HG02885 (cell line): ENCODE measurements at regions not wholly inside any gene's neighbourhood (a gene's known extent, or its start where the extent isn't known, plus 50 kb on each side); places are given as distances from the start of the nearest gene placed in this dataset.

ENCODE experiments used
- ATAC-seq: cut with Tn5 transposase; IDR thresholded peaks from one replicate; pipeline ENCODE4 v1.9.1; 2021; ENCODE audit warnings: mild to moderate bottlenecking; ENCODE audit not compliant: unreplicated experiment, poor library complexity

DNA sequence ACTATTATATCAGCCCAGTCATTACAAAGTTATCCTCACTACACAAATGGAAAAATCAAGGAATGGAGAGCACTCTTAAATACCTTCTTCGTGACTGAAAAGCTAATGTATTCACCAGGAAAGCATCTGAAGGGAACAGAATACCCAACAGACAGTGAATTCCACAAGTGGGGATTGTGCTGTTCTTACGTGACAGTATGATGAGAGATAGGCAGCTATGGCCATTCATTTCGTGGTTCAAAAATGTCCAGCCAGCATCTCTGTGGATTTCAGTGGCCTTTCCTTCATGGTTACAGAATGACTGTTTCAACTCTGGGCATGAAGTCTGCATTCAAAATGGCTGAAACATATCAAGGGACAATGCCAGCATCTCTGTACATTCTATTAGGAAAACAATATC lies 323.8 kb downstream of the PRELID2 start:
- no peak for ATAC-seq

- no peak for ATAC-seq
Measured at GRCh38 chr5:145510769-145511168, 324.4 kb downstream of the PRELID2 start.

GRCh38 chr5:145510324-145510723 lies 324.8 kb downstream of the PRELID2 start:
- ATAC-seq = no peak

DNA sequence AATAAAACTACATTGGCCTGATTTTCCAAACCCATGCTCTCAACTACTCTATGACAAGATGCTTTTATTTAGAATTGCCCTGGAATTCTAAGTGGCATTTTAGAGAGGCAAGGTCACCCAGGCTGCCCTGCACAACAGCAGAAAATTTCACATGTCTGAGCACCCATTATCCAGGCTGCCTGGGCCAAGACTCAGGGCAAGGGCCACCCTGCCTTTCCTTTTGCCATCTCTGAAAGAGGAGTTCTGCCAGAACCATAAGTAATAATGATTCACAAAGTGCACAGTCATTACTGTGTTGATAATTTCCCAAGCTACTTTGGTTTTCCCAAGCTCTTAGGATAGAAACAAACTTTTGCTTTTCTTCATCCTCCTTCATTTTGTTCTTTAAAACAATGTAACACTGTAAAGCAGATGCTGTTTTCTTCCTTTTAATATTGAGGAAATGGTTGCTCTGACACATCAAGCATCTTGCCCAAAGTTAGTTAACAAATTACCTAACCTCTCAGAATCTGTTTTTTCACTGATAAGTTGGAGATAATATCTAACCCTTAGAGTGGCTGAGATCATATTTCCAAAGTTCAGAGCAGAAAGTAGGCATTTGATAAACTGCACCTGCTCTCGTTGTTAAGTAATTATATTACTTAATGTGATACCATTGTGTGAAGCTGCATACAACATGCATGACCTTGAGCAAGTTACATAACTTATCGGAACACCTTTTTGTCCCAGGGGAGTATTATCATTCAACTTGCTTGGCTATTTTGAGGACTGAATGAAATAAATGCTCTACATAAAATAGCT lies 325.6 kb downstream of the PRELID2 start:
- ATAC-seq = no peak

DNA sequence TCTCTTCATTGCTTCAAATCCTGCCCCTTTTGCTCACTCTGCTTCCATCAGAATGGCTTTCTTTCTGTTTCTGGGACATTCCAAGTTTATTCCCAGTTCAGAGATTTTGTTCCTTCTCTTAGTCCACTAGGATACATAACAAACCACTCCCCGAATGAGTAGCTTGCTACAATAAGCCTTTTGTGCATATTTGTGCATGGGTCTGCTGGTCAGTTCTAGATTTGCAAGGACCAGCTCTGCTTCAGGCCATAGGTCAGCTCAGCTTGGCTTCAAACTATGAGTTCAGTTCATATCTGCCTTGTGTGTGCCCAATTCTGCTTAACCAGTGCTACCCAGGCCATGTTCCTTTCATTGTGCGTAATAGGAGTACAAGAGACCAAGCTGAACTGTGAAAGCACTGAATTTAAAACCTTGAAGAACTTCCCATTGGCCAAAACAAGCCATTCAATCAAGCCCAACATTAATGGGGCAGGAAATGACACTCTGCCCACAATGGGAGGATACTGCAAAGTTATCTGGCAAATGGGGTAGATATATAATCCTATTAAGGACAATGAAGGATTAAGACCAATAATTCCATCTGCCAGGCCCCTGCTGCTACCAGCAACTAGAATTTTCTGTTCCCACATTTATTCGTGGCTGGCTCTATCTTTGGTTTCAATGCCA lies 328.8 kb downstream of the PRELID2 start:
- no peak for ATAC-seq

- no peak for ATAC-seq
Measured at GRCh38 chr5:145502906-145503305, 332.2 kb downstream of the PRELID2 start.

- ATAC-seq = no peak
Measured at GRCh38 chr5:145500710-145501109, 334.4 kb downstream of the PRELID2 start.

DNA sequence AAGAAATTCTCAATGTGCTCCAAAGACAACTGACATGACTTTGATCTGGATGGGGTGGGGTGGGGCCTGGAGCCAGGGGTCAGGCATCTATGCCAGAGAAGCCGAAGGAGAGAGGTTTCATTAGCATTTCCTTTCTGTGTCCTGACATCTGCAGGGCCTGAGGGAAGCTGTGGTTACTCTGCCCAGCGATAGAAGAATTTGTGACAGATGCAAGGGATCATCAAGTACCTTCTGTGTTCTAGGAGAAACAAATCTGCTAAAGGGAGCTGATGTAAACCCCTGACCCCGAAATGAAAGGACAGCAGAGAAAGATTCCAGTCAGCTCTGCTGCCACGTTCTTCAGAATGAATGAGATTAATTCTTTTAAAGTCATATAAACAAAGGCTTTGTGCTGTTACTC lies 335.7 kb downstream of the PRELID2 start:
- no peak for ATAC-seq

DNA sequence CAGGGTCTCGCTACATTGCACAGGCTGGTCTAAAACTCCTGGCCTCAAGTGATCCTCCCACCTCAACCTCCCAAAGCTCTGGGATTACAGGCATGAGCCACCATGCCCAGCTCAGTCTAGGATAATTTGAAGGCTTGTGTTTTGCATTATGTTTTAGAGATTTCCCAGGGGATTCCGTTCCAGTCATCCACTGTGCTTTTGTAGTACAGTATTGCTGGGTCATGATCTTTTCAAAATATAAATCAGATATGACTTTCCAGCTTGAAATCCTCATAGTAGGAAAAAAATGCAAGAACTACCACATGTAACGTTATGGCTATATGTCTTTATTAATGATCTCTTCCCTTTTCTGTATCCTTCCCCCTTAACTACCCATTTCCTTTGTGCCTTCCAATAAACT lies 338.1 kb downstream of the PRELID2 start:
- ATAC-seq = no peak

DNA sequence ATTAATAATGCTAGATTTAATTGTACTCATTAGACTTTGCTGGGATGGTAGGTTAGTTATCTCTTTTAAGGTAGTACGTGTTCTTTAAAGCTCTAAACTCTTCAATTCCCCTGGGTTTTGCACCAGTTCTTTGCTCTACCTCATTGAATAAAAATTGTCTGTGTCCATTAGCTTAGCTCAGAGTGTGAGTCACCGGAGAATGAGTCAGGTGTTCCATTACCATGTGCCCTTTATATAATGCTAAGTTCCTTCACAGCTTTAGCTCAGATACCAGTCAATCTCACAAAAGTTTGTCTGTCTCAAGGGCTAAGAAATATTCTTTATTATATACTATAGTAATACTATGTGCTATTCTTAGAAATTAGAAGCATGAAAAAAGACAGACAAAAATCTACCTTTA lies 339.4 kb downstream of the PRELID2 start:
- no peak for ATAC-seq

- ATAC-seq = no peak
Measured at GRCh38 chr5:145495196-145495595, 339.9 kb downstream of the PRELID2 start.

DNA sequence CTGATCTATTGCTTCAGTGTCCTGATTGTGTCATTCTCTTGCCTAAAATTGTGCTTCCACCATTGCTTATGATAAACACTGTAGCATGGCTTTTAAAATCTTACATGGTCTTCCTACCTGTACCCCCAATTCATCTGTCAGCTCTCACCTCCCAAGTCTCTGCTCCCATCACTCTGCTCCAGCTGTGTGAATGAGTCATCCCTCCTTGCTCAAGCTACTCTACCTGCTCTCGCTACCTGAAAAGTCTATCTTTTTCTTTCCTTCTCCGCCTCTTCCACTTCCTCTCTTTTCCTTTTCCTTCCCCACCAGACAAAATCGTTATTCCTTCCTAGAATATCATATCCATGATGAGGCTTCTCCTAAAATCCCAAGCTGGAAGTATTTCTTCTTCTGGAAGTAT lies 341.7 kb downstream of the PRELID2 start:
- ATAC-seq = no peak

DNA sequence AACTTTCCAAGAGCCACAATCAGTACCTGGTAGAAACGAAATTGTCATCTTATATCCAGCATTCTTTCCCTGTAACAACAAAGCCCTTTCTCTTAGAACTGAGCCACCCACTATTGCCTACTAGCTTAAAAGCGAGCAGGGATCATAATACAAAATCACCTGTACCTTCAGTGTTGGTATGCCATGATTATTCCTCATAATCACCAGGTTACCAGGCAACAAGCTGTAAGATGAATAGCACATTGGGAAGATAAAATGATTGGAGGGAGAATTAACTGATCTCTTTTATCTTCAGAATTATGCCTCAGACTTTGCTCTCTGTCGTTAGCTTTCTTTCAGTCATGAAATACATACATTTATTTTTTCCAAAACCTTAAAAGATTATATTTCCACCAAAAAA lies 345.6 kb downstream of the PRELID2 start:
- no peak for ATAC-seq

- no peak for ATAC-seq
Measured at GRCh38 chr5:145484158-145484557, 351.0 kb downstream of the PRELID2 start.

GRCh38 chr5:145483212-145483611 lies 351.9 kb downstream of the PRELID2 start:
- ATAC-seq = no peak

GRCh38 chr5:145479857-145480256 lies 355.3 kb downstream of the PRELID2 start:
- ATAC-seq = no peak

- ATAC-seq = no peak
Measured at GRCh38 chr5:145479271-145479670, 355.9 kb downstream of the PRELID2 start.

DNA sequence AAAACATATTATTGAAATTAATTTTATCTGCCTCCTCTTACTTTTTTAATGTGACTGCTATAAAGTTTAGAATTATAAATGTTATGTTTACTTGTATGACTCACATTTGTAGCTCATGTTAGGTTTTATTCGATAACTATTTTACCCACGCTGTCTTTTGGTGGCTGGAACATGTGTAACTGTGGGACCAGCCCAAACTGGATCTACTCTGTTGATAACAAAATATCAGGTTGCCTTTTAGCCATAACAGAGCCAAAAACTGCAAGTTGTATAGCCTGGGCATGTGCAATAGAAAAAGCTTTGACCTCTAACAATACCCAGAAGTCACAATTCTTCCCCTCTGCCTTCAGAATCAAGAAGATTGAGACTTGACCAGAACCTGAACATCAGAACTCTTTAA lies 356.5 kb downstream of the PRELID2 start:
- ATAC-seq = no peak

GRCh38 chr5:145473042-145473642 lies 362.0 kb downstream of the PRELID2 start:
- ATAC-seq = no peak

- ATAC-seq = no peak
Measured at GRCh38 chr5:145471831-145472612, 363.1 kb downstream of the PRELID2 start.

DNA sequence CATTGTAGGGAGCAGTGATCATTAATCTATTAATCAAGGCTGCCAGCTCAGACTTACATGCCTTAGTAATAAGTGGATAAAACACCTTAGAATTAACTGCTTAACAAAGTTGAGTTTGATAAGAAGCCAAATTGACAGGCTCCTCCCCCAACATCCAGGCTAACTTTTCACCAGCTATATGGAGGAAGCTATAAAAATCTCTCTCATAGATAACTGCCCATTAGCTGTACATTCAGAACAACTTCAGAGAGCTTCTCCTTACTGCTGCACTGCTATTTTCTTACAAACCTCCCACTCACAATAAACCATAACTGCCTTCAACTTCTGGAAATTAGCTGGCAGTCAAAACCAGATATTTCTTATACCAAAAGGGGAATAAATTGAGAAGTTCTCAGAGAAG lies 364.1 kb downstream of the PRELID2 start:
- no peak for ATAC-seq
